ENCODE measurements at regions not wholly inside any gene's neighbourhood (a gene's known extent, or its start where the extent isn't known, plus 50 kb on each side); places are given as distances from the start of the nearest gene placed in this dataset.
A peak's percentile ranks its signal among the peaks of the same experiment; 100 is the strongest.
"Not testable (repeated sequence)": the region's sequence is repeated elsewhere in the genome, so short reads cannot be mapped to it uniquely, and the experiment has no call there.

GRCh38 chr2:144745424-144745823 is 225.5 kb upstream of the ZEB2 start:
- peak; percentile 62 for DNase-seq (ENCODE audit: low spot score)
- H3K4me1 Mint-ChIP-seq (ENCODE audit: low read depth) = no peaks in the 10 kb centered on the region

GRCh38 chr2:144738749-144739148 is 218.8 kb upstream of the ZEB2 start:
- no peak for TF ChIP-seq CTCF (IDR thresholded peaks at IDR 0.05)
- peaks cover 16% of the 10 kb centered on the region for H3K9me3 Mint-ChIP-seq (ENCODE audit: low read depth)
- H3K27me3 Mint-ChIP-seq (ENCODE audit: low read depth) = no peaks in the 10 kb centered on the region
- peaks cover 7% of the 10 kb centered on the region for H3K36me3 Mint-ChIP-seq (ENCODE audit: low read depth)
- no peaks in the 10 kb centered on the region for H3K4me1 Mint-ChIP-seq (ENCODE audit: low read depth)
- no peak overlapping the region for H3K4me3 Mint-ChIP-seq (ENCODE audit: unreplicated experiment)
- H3K27ac Mint-ChIP-seq (ENCODE audit: unreplicated experiment) = no peak overlapping the region
- DNase-seq (ENCODE audit: low spot score) = no peak

More at GRCh38 chr2:144745424-144745823, 225.5 kb upstream of the ZEB2 start:
- H3K9me3 Mint-ChIP-seq (ENCODE audit: low read depth) = peaks cover 32% of the 10 kb centered on the region
- H3K4me3 Mint-ChIP-seq (ENCODE audit: unreplicated experiment) = no peak overlapping the region
- peaks cover 8% of the 10 kb centered on the region for H3K36me3 Mint-ChIP-seq (ENCODE audit: low read depth)
- H3K27ac Mint-ChIP-seq (ENCODE audit: unreplicated experiment) = no peak overlapping the region
- no peaks in the 10 kb centered on the region for H3K27me3 Mint-ChIP-seq (ENCODE audit: low read depth)
- no peak for TF ChIP-seq CTCF (IDR thresholded peaks at IDR 0.05)

- no peak overlapping the region for H3K27ac Mint-ChIP-seq (ENCODE audit: unreplicated experiment)
- no peaks in the 10 kb centered on the region for H3K27me3 Mint-ChIP-seq (ENCODE audit: low read depth)
- no peak overlapping the region for H3K4me3 Mint-ChIP-seq (ENCODE audit: unreplicated experiment)
- no peak for TF ChIP-seq CTCF (IDR thresholded peaks at IDR 0.05)
- no peak for DNase-seq (ENCODE audit: low spot score)
- H3K36me3 Mint-ChIP-seq (ENCODE audit: low read depth) = peaks cover 7% of the 10 kb centered on the region
- peaks cover 13% of the 10 kb centered on the region for H3K9me3 Mint-ChIP-seq (ENCODE audit: low read depth)
- H3K4me1 Mint-ChIP-seq (ENCODE audit: low read depth) = no peaks in the 10 kb centered on the region
Measured at GRCh38 chr2:144730711-144731110, 210.8 kb upstream of the ZEB2 start.

- not testable (repeated sequence) for H3K9me3 Mint-ChIP-seq (ENCODE audit: low read depth); DNase-seq (ENCODE audit: low spot score); H3K27ac Mint-ChIP-seq (ENCODE audit: unreplicated experiment); H3K36me3 Mint-ChIP-seq (ENCODE audit: low read depth); H3K27me3 Mint-ChIP-seq (ENCODE audit: low read depth); H3K4me3 Mint-ChIP-seq (ENCODE audit: unreplicated experiment); H3K4me1 Mint-ChIP-seq (ENCODE audit: low read depth)
Measured at GRCh38 chr2:144724460-144724859, 204.5 kb upstream of the ZEB2 start.

- peaks cover 13% of the 10 kb centered on the region for H3K4me1 Mint-ChIP-seq (ENCODE audit: low read depth)
- H3K4me3 Mint-ChIP-seq (ENCODE audit: unreplicated experiment) = no peak overlapping the region
- no peaks in the 10 kb centered on the region for H3K27me3 Mint-ChIP-seq (ENCODE audit: low read depth)
- DNase-seq (ENCODE audit: low spot score) = no peak
- no peak overlapping the region for H3K27ac Mint-ChIP-seq (ENCODE audit: unreplicated experiment)
- TF ChIP-seq CTCF (IDR thresholded peaks at IDR 0.05) = no peak
- peaks cover 19% of the 10 kb centered on the region for H3K9me3 Mint-ChIP-seq (ENCODE audit: low read depth)
- peaks cover 9% of the 10 kb centered on the region for H3K36me3 Mint-ChIP-seq (ENCODE audit: low read depth)
Measured at GRCh38 chr2:144718376-144718775, 198.5 kb upstream of the ZEB2 start.

GRCh38 chr2:144715992-144716391 is 196.1 kb upstream of the ZEB2 start:
- no peaks in the 10 kb centered on the region for H3K27me3 Mint-ChIP-seq (ENCODE audit: low read depth)
- H3K4me3 Mint-ChIP-seq (ENCODE audit: unreplicated experiment) = no peak overlapping the region
- peaks cover 9% of the 10 kb centered on the region for H3K36me3 Mint-ChIP-seq (ENCODE audit: low read depth)
- peaks cover 32% of the 10 kb centered on the region for H3K4me1 Mint-ChIP-seq (ENCODE audit: low read depth)
- H3K9me3 Mint-ChIP-seq (ENCODE audit: low read depth) = peaks cover 19% of the 10 kb centered on the region
- no peak overlapping the region for H3K27ac Mint-ChIP-seq (ENCODE audit: unreplicated experiment)
- DNase-seq (ENCODE audit: low spot score) = no peak
- TF ChIP-seq CTCF (IDR thresholded peaks at IDR 0.05) = no peak
